Right lobe of liver (tissue), 4 donors: ENCODE measurements at regions not wholly inside any gene's neighbourhood (a gene's known extent, or its start where the extent isn't known, plus 50 kb on each side); places are given as distances from the start of the nearest gene placed in this dataset.

Experiments
- POLR2A ChIP-seq: fragments of 450-650 bp; IDR thresholded peaks from one replicate; pipeline ENCODE4 v1.6.1; 2017; ENCODE audit warnings: antibody characterized with exemption, mild to moderate bottlenecking
- TF ChIP-seq, protein P1 (sequence below), 4 donors: fragments of 200-600 bp in 3 of 4; fragments of 450-650 bp in 1 of 4; IDR thresholded peaks; one replicate each; pipeline versions ENCODE4 v1.5.1 to v1.8.0; 2016 to 2022; ENCODE audit warnings: antibody characterized with exemption in 4 of 4, mild to moderate bottlenecking in 2 of 4
- donor health status: DM: no; HTN: no; CAD: no.
- donor health status: DM: no; HTN: no; CAD: no.
- donor health status: DM: no; HTN: yes; CAD: no.

DNA sequence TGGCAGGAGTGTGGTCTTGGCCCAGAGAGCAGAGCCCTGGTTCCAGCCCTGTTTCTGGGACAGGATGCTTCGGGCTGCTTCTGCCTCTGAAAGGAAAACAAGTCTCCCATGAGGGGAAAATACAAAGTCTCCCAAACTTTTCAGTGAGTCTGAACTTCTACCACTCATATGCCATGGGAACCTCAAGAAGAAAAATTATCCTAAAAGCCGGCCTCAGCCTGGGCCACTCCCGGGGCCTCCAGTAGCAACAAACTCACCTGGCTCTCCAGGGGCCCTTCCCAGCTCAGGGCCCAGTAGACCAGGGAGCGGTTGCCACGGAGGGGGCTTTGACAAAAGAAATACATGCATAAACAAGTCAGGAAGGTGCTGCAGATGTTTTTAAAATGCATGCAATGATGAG lies 289.2 kb upstream of the HDAC4 start:
- TF ChIP-seq, protein P1, sequence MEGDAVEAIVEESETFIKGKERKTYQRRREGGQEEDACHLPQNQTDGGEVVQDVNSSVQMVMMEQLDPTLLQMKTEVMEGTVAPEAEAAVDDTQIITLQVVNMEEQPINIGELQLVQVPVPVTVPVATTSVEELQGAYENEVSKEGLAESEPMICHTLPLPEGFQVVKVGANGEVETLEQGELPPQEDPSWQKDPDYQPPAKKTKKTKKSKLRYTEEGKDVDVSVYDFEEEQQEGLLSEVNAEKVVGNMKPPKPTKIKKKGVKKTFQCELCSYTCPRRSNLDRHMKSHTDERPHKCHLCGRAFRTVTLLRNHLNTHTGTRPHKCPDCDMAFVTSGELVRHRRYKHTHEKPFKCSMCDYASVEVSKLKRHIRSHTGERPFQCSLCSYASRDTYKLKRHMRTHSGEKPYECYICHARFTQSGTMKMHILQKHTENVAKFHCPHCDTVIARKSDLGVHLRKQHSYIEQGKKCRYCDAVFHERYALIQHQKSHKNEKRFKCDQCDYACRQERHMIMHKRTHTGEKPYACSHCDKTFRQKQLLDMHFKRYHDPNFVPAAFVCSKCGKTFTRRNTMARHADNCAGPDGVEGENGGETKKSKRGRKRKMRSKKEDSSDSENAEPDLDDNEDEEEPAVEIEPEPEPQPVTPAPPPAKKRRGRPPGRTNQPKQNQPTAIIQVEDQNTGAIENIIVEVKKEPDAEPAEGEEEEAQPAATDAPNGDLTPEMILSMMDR (IDR thresholded peaks at IDR 0.05): no peak
- no peak for TF ChIP-seq POLR2A
